IMR-90 (cell line): ENCODE measurements at regions not wholly inside any gene's neighbourhood (a gene's known extent, or its start where the extent isn't known, plus 50 kb on each side); places are given as distances from the start of the nearest gene placed in this dataset.

Experiments used
- ATAC-seq: fragments of 200-7000 bp; cut with Tn5 transposase; 2 replicates; pipeline ENCODE4 v1.9.1; 2020; ENCODE audit warnings: low read depth, mild to moderate bottlenecking, moderate library complexity
- BruUV-seq: library from RNA; stranded (reverse); fragments of 400-500 nt; replicated peaks from 2 replicates; lab custom pipeline; 2021; lab: Mats Ljungman, UMichigan
- CTCF ChIA-PET: fragments of 300-600 bp; formaldehyde crosslinking; extraction: SDS; loops from one replicate; lab custom pipeline; 2021; ENCODE audit warnings: antibody characterized with exemption; lab: Yijun Ruan, JAX
- POLR2A ChIA-PET: fragments of 300-600 bp; sonication (Branson Sonifier 250); formaldehyde crosslinking; loops from one replicate; lab custom pipeline; 2022; ENCODE audit warnings: antibody characterized with exemption; ENCODE audit not compliant: unreplicated experiment; lab: Charles Lee
- DNase-seq: peaks from one replicate; pipeline ENCODE4 v3.0.0; 2013
- H2AFZ ChIP-seq: replicated peaks from 2 replicates; pipeline ENCODE3; 2013; ENCODE audit warnings: low read length, mild to moderate bottlenecking; ENCODE audit not compliant: poor library complexity
- H2AK5ac ChIP-seq: 2 replicates; pipeline ENCODE4 v1.6.1; 2013; ENCODE audit warnings: low read depth, low read length, inconsistent platforms
- H2AK9ac ChIP-seq: replicated peaks from 2 replicates; pipeline ENCODE3; 2013; ENCODE audit warnings: mild to moderate bottlenecking, low read depth, low read length, moderate library complexity; ENCODE audit not compliant: poor library complexity
- H2BK120ac ChIP-seq: 2 replicates; pipeline ENCODE4 v1.6.1; 2013; ENCODE audit warnings: low read depth, low read length, inconsistent platforms
- H2BK15ac ChIP-seq: 3 replicates; pipeline ENCODE4 v1.6.1; 2013; ENCODE audit warnings: low read depth, low read length, inconsistent platforms
- H2BK20ac ChIP-seq: 2 replicates; pipeline ENCODE4 v1.6.1; 2013; ENCODE audit warnings: low read depth, mild to moderate bottlenecking, inconsistent platforms, low read length, moderate library complexity
- H2BK5ac ChIP-seq: 2 replicates; pipeline ENCODE4 v1.6.1; 2013; ENCODE audit warnings: mild to moderate bottlenecking, low read depth, low read length, inconsistent platforms; ENCODE audit not compliant: poor library complexity, severe bottlenecking
- H3K14ac ChIP-seq: replicated peaks from 2 replicates; pipeline ENCODE4 v1.6.1; 2013; ENCODE audit warnings: low read depth, low read length, inconsistent platforms
- H3K18ac ChIP-seq: 2 replicates; pipeline ENCODE4 v1.6.1; 2013; ENCODE audit warnings: low read depth, low read length, control low read depth
- H3K23ac ChIP-seq: 2 replicates; pipeline ENCODE4 v1.6.1; 2013; ENCODE audit warnings: low read depth, low read length, inconsistent platforms
- H3K27ac ChIP-seq: 2 replicates; pipeline ENCODE4 v1.5.1; 2013; ENCODE audit warnings: mild to moderate bottlenecking, control low read depth, low read length; ENCODE audit not compliant: insufficient read depth
- H3K27me3 ChIP-seq: 2 replicates; pipeline ENCODE4 v1.6.1; 2013; ENCODE audit warnings: low read length; ENCODE audit not compliant: control insufficient read depth, insufficient read depth
- H3K36me3 ChIP-seq: 2 replicates; pipeline ENCODE4 v1.6.1; 2013; ENCODE audit warnings: low read length, mixed read lengths; ENCODE audit not compliant: control insufficient read depth, insufficient read depth
- H3K4ac ChIP-seq: 2 replicates; pipeline ENCODE4 v1.6.1; 2013; ENCODE audit warnings: low read depth, low read length, inconsistent platforms
- H3K4me1 ChIP-seq: 2 replicates; pipeline ENCODE4 v1.6.1; 2013; ENCODE audit warnings: low read length, mixed read lengths; ENCODE audit not compliant: control insufficient read depth, insufficient read depth
- H3K4me2 ChIP-seq: 2 replicates; pipeline ENCODE4 v1.6.1; 2013; ENCODE audit warnings: low read depth, mild to moderate bottlenecking, control low read depth, low read length, moderate library complexity
- H3K4me3 ChIP-seq: 2 replicates; pipeline ENCODE4 v1.5.1; 2013; ENCODE audit warnings: low read depth, mild to moderate bottlenecking, control low read depth, low read length, moderate library complexity; ENCODE audit not compliant: insufficient read depth
- H3K56ac ChIP-seq: 2 replicates; pipeline ENCODE4 v1.6.1; 2013; ENCODE audit warnings: low read length, inconsistent platforms; ENCODE audit not compliant: insufficient read depth; ENCODE audit errors: extremely low read depth
- H3K79me1 ChIP-seq, 2 experiments: 2 replicates each; pipeline ENCODE4 v1.6.1; 2013; ENCODE audit warnings: low read length in 2 of 2, inconsistent platforms in 1 of 2, low read depth in 1 of 2
- H3K9ac ChIP-seq: 2 replicates; pipeline ENCODE4 v1.6.1; 2013; ENCODE audit warnings: low read depth, low read length, control low read depth
- H3K9me1 ChIP-seq: 2 replicates; pipeline ENCODE4 v1.6.1; 2013; ENCODE audit warnings: low read length, inconsistent platforms; ENCODE audit not compliant: insufficient read depth
- H3K9me3 ChIP-seq: 2 replicates; pipeline ENCODE4 v1.6.1; 2013; ENCODE audit warnings: low read length; ENCODE audit not compliant: control insufficient read depth, insufficient read depth
- H4K20me1 ChIP-seq: 2 replicates; pipeline ENCODE4 v1.6.1; 2013; ENCODE audit warnings: low read length, inconsistent platforms; ENCODE audit not compliant: insufficient read depth
- H4K5ac ChIP-seq: 2 replicates; pipeline ENCODE4 v1.6.1; 2013; ENCODE audit warnings: mild to moderate bottlenecking, low read depth, low read length, control low read depth
- H4K8ac ChIP-seq, 2 experiments: 2 replicates each; pipeline ENCODE4 v1.6.1; 2013; ENCODE audit warnings: low read depth in 2 of 2, low read length in 2 of 2, control low read depth in 1 of 2, inconsistent platforms in 1 of 2
- H4K91ac ChIP-seq: 2 replicates; pipeline ENCODE4 v1.6.1; 2013; ENCODE audit warnings: low read depth, low read length, inconsistent platforms; ENCODE audit not compliant: insufficient read depth
- CEBPB ChIP-seq: IDR thresholded peaks from 2 replicates; pipeline ENCODE4 v1.6.1; 2012; ENCODE audit warnings: low read depth, low read length, improper control_type of control experiment
- CTCF ChIP-seq: conservative IDR thresholded peaks from 2 replicates; pipeline ENCODE4 v1.5.1; 2012; ENCODE audit warnings: mild to moderate bottlenecking, low read depth, low read length, improper control_type of control experiment
- MAFK ChIP-seq: IDR thresholded peaks from 2 replicates; pipeline ENCODE4 v1.6.1; 2012; ENCODE audit warnings: low read depth, low read length, improper control_type of control experiment
- USF2 ChIP-seq: fragments of 150-350 bp; IDR thresholded peaks from 2 replicates; pipeline ENCODE4 v1.6.1; 2017; ENCODE audit warnings: mild to moderate bottlenecking, antibody characterized with exemption, low read length, low read depth
- WGBS, 2 experiments: methylation state at CpG; one replicate each; pipeline versions ENCODE4 v1.1.5 to v1.1.7; 2013; ENCODE audit warnings: missing lambda C conversion rate in 2 of 2; ENCODE audit not compliant: insufficient read length in 1 of 2; ENCODE audit errors: extremely low coverage in 2 of 2; 5-methylcytosine and 5-hydroxymethylcytosine counted together
- dilution Hi-C: fragments of 300-500 bp; cut with HindIII; formaldehyde crosslinking; loops from one replicate; pipeline ENCODE4 v1.14.3; 2018; ENCODE audit warnings: low sequenced_read_pairs; ENCODE audit not compliant: unreplicated experiment
- in situ Hi-C: fragments of 300-500 bp; cut with MboI; formaldehyde crosslinking; loops from 3 replicates; pipeline ENCODE4 v1.14.3; 2019; ENCODE audit warnings: low sequenced_read_pairs, inconsistent platforms, mixed read lengths
- intact Hi-C: fragments of 100-400 bp; cut with micrococcal nuclease; formaldehyde crosslinking; loops from 2 replicates; pipeline ENCODE4 v1.10.0; 2022

GRCh38 chr2:34025196-34025595 is 426.1 kb upstream of the FAM98A start:
- Histone ChIP-seq H3K9ac (no peak overlapping the region), H4K20me1 (no peaks in the 10 kb centered on the region), H4K5ac (no peak overlapping the region), H3K18ac (no peak overlapping the region), H3K9me1 (no peaks in the 10 kb centered on the region), H3K23ac (no peak overlapping the region), H3K14ac (no peak overlapping the region), H2AK9ac (no peak overlapping the region), H3K4me3 (no peak overlapping the region), H4K91ac (no peak overlapping the region), H3K79me1 (no peaks in the 10 kb centered on the region), H2BK20ac (no peak overlapping the region), H3K36me3 (no peaks in the 10 kb centered on the region), H2BK5ac (no peak overlapping the region), H2BK120ac (no peak overlapping the region), H4K8ac (no peak overlapping the region), H3K27ac (no peak overlapping the region), H2AK5ac (no peak overlapping the region), H2AFZ (no peak overlapping the region), H3K4ac (no peak overlapping the region), H3K56ac (no peak overlapping the region), H3K4me2 (no peak overlapping the region), H3K27me3 (no peaks in the 10 kb centered on the region), H3K9me3 (peaks cover 4% of the 10 kb centered on the region), H2BK15ac (no peak overlapping the region), H3K4me1 (no peaks in the 10 kb centered on the region)
- no TSS peak for BruUV-seq
- TF ChIP-seq USF2 (no peak), CEBPB (no peak), CTCF (no peak), MAFK (no peak)
- ATAC-seq, result no peak
- intact Hi-C loops, result no loop called here
- in situ Hi-C loops, result no loop called here
- CTCF ChIA-PET, result interaction anchor here (1.1 kb wide), 1 partner anchor 13 kb away, joined by 4 read pairs; no protein-coding TSS in a partner anchor
- no peak for DNase-seq
- WGBS, 2 experiments, result no CpG with 5 or more reads among the region's 1 CpG
- dilution Hi-C loops, result no loop called here
- POLR2A ChIA-PET, result no interaction called here
